ENCODE measurements at regions not wholly inside any gene's neighbourhood (a gene's known extent, or its start where the extent isn't known, plus 50 kb on each side); places are given as distances from the start of the nearest gene placed in this dataset.

- ChIA-PET CTCF (no interaction called here), POLR2A (no interaction called here)
- no peak for DNase-seq (ENCODE audit: extremely low spot score)
- no peak for TF ChIP-seq LEF1 (IDR thresholded peaks at IDR 0.05; ENCODE audit: borderline replicate concordance)
- no peak for TF ChIP-seq PKNOX1 (IDR thresholded peaks at IDR 0.05)
- TF ChIP-seq FOXK2 (IDR thresholded peaks at IDR 0.05) = no peak
- TF ChIP-seq FOXM1 (IDR thresholded peaks at IDR 0.05; ENCODE audit: borderline replicate concordance) = no peak
- TF ChIP-seq CTBP1 (IDR thresholded peaks at IDR 0.05; ENCODE audit: borderline replicate concordance) = no peak
- no peak for TF ChIP-seq HDGF (IDR thresholded peaks at IDR 0.05; ENCODE audit: borderline replicate concordance)
- no peak for TF ChIP-seq FOXA1 (IDR thresholded peaks at IDR 0.05)
- TF ChIP-seq BHLHE40 (IDR thresholded peaks at IDR 0.05; ENCODE audit: borderline replicate concordance) = no peak
- TF ChIP-seq ZNF384 (IDR thresholded peaks at IDR 0.05) = no peak
- no peak for TF ChIP-seq TARDBP (IDR thresholded peaks at IDR 0.05)
- no peak for TF ChIP-seq ELF4 (IDR thresholded peaks at IDR 0.05)
- no peak for TF ChIP-seq ARNT (IDR thresholded peaks at IDR 0.05)
- TF ChIP-seq SUZ12 (IDR thresholded peaks at IDR 0.05) = no peak
- TF ChIP-seq SP1 (IDR thresholded peaks at IDR 0.05) = no peak
- no peak for TF ChIP-seq NFRKB (IDR thresholded peaks at IDR 0.05)
Measured at GRCh38 chr9:135037521-135038250, 49.8 kb upstream of the OLFM1 start.

Measured in HEK293T (cell line).